H1 (cell line): ENCODE measurements at regions not wholly inside any gene's neighbourhood (a gene's known extent, or its start where the extent isn't known, plus 50 kb on each side); places are given as distances from the start of the nearest gene placed in this dataset.

ENCODE experiments used
- CTCF ChIA-PET: fragments of 300-600 bp; sonication (Branson Sonifier 250); formaldehyde crosslinking; loops from one replicate; lab custom pipeline; 2021; ENCODE audit not compliant: partially characterized antibody; lab: Charles Lee
- POLR2A ChIA-PET: fragments of 300-600 bp; sonication (Branson Sonifier 250); formaldehyde crosslinking; loops from one replicate; lab custom pipeline; 2021; ENCODE audit warnings: inconsistent platforms; ENCODE audit not compliant: partially characterized antibody; lab: Charles Lee
- DNase-seq, 2 experiments: peaks; one replicate each; pipeline versions ENCODE4 v3.0.0 to v3.0.0-alpha.2; 2010 to 2022; ENCODE audit warnings: low spot score in 2 of 2, low read depth in 1 of 2, mixed read lengths in 1 of 2
- FAIRE-seq: peaks from 2 replicates; lab custom pipeline; 2011; peaks lifted over from hg19 to GRCh38; lab: Jason Lieb, UNC
- H2AFZ ChIP-seq: 2 replicates; pipeline ENCODE4 v1.8.1; 2012; ENCODE audit warnings: low read length, inconsistent platforms
- H2AK5ac ChIP-seq: 2 replicates; pipeline ENCODE4 v1.6.1; 2013; ENCODE audit warnings: low read depth, low read length
- H2BK120ac ChIP-seq: replicated peaks from 2 replicates; pipeline ENCODE3; 2013; ENCODE audit warnings: low read depth, low read length, inconsistent platforms
- H2BK12ac ChIP-seq: 2 replicates; pipeline ENCODE4 v1.6.1; 2013; ENCODE audit warnings: low read depth, low read length
- H2BK15ac ChIP-seq: 2 replicates; pipeline ENCODE4 v1.6.1; 2013; ENCODE audit warnings: low read length
- H2BK20ac ChIP-seq: 2 replicates; pipeline ENCODE4 v1.6.1; 2013; ENCODE audit warnings: low read length
- H2BK5ac ChIP-seq: 2 replicates; pipeline ENCODE4 v1.6.1; 2013; ENCODE audit warnings: low read depth, low read length
- H3K14ac ChIP-seq: 2 replicates; pipeline ENCODE4 v1.6.1; 2013; ENCODE audit warnings: inconsistent platforms; ENCODE audit not compliant: insufficient read length
- H3K18ac ChIP-seq: 2 replicates; pipeline ENCODE4 v1.6.1; 2013; ENCODE audit warnings: low read length; ENCODE audit errors: extremely low read depth
- H3K23ac ChIP-seq: 2 replicates; pipeline ENCODE4 v1.6.1; 2013; ENCODE audit warnings: inconsistent platforms; ENCODE audit not compliant: insufficient read length
- H3K23me2 ChIP-seq: 2 replicates; pipeline ENCODE4 v1.6.1; 2013; ENCODE audit warnings: low read depth, low read length
- H3K27ac ChIP-seq: 2 replicates; pipeline ENCODE4 v1.6.1; 2011; ENCODE audit warnings: low read depth, low read length, inconsistent platforms
- H3K27me3 ChIP-seq, 4 experiments: replicated peaks in 1 of 4; 1 replicate in 1 of 4; 2 replicates in 3 of 4; pipeline versions ENCODE4 v1.6.1 to v1.8.1; 2011 to 2013; ENCODE audit warnings: low read length in 3 of 4, mild to moderate bottlenecking in 3 of 4, inconsistent platforms in 2 of 4, mixed read lengths in 2 of 4, moderate library complexity in 1 of 4; ENCODE audit not compliant: control insufficient read depth in 3 of 4, insufficient read depth in 3 of 4; ENCODE audit errors: extremely low read depth in 1 of 4
- H3K36me3 ChIP-seq, 4 experiments: 2 replicates each; pipeline versions ENCODE4 v1.6.1 to v1.8.1; 2011 to 2013; ENCODE audit warnings: mild to moderate bottlenecking in 4 of 4, low read length in 3 of 4, moderate library complexity in 2 of 4, control low read depth in 1 of 4, inconsistent platforms in 1 of 4; ENCODE audit not compliant: insufficient read depth in 4 of 4, control insufficient read depth in 2 of 4
- H3K4ac ChIP-seq: replicated peaks from 2 replicates; pipeline ENCODE3; 2013; ENCODE audit warnings: low read length, low read depth, mixed read lengths, inconsistent platforms; ENCODE audit not compliant: insufficient read length
- H3K4me1 ChIP-seq, 4 experiments: replicated peaks in 1 of 4; 1 replicate in 1 of 4; 2 replicates in 3 of 4; pipeline versions ENCODE4 v1.6.1 to v1.8.1; 2011 to 2013; ENCODE audit warnings: low read length in 3 of 4, inconsistent platforms in 2 of 4, mixed read lengths in 1 of 4; ENCODE audit not compliant: insufficient read depth in 4 of 4, control insufficient read depth in 3 of 4
- H3K4me2 ChIP-seq, 2 experiments: 2 replicates each; pipeline versions ENCODE4 v1.6.1 to v1.8.1; 2011 to 2013; ENCODE audit warnings: low read depth in 2 of 2, low read length in 2 of 2, control low read depth in 1 of 2, inconsistent platforms in 1 of 2, mild to moderate bottlenecking in 1 of 2; ENCODE audit not compliant: insufficient read depth in 1 of 2
- H3K4me3 ChIP-seq, 4 experiments: fragments of 200-600, 300-600 bp in 1 of 4; sonication (generic), shearing (Covaris generic), sonication (Bioruptor Twin) in 1 of 4; 2 replicates each; pipeline versions ENCODE4 v1.5.1 to v1.8.1; 2011 to 2016; ENCODE audit warnings: low read length in 4 of 4, low read depth in 3 of 4, control low read depth in 2 of 4, inconsistent platforms in 2 of 4, mild to moderate bottlenecking in 2 of 4, mixed read lengths in 1 of 4, moderate library complexity in 1 of 4; ENCODE audit not compliant: insufficient read depth in 2 of 4; ENCODE audit errors: extremely low read depth in 1 of 4
- H3K56ac ChIP-seq: replicated peaks from 2 replicates; pipeline ENCODE3; 2013; ENCODE audit warnings: low read depth, mild to moderate bottlenecking, mixed read lengths, low read length, inconsistent platforms; ENCODE audit not compliant: insufficient read length
- H3K79me1 ChIP-seq: 2 replicates; pipeline ENCODE4 v1.6.1; 2013; ENCODE audit warnings: low read depth, low read length, control low read depth
- H3K79me2 ChIP-seq, 2 experiments: 2 replicates each; pipeline versions ENCODE4 v1.6.1 to v1.8.1; 2012 to 2013; ENCODE audit warnings: low read length in 2 of 2, mild to moderate bottlenecking in 2 of 2, inconsistent platforms in 1 of 2; ENCODE audit not compliant: insufficient read depth in 2 of 2, control insufficient read depth in 1 of 2
- H3K9ac ChIP-seq, 4 experiments: replicated peaks in 1 of 4; 1 replicate in 1 of 4; 2 replicates in 3 of 4; pipeline versions ENCODE4 v1.6.1 to v1.8.1; 2011 to 2013; ENCODE audit warnings: low read depth in 3 of 4, low read length in 3 of 4, control low read depth in 2 of 4, mild to moderate bottlenecking in 2 of 4, moderate library complexity in 2 of 4, inconsistent platforms in 1 of 4; ENCODE audit errors: extremely low read depth in 1 of 4
- H3K9me3 ChIP-seq, 2 experiments: 2 replicates each; pipeline versions ENCODE4 v1.6.1 to v1.8.1; 2012 to 2013; ENCODE audit warnings: mild to moderate bottlenecking in 2 of 2, moderate library complexity in 2 of 2, control low read depth in 1 of 2, inconsistent platforms in 1 of 2, low read depth in 1 of 2, low read length in 1 of 2, mixed read lengths in 1 of 2; ENCODE audit not compliant: insufficient read depth in 2 of 2
- H4K20me1 ChIP-seq, 2 experiments: replicated peaks in 1 of 2; 2 replicates each; pipeline versions ENCODE3 to v1.8.1; 2011 to 2013; ENCODE audit warnings: inconsistent platforms in 2 of 2, low read length in 2 of 2, mild to moderate bottlenecking in 1 of 2; ENCODE audit not compliant: insufficient read depth in 2 of 2, control insufficient read depth in 1 of 2
- H4K5ac ChIP-seq: 2 replicates; pipeline ENCODE4 v1.6.1; 2013; ENCODE audit warnings: low read length, low read depth, mixed read lengths, inconsistent platforms; ENCODE audit not compliant: insufficient read length
- H4K8ac ChIP-seq: 2 replicates; pipeline ENCODE4 v1.8.0; 2013; ENCODE audit warnings: mild to moderate bottlenecking, moderate library complexity, low read length, inconsistent platforms; ENCODE audit not compliant: insufficient read depth; ENCODE audit errors: extremely low read depth
- H4K91ac ChIP-seq: replicated peaks from 2 replicates; pipeline ENCODE3; 2013; ENCODE audit warnings: low read length, mixed read lengths, inconsistent platforms; ENCODE audit not compliant: insufficient read length
- BCL11A ChIP-seq, 2 experiments: IDR thresholded peaks; one replicate each; pipeline ENCODE4 v1.6.1; 2011; ENCODE audit warnings: low read depth in 2 of 2, low read length in 2 of 2, mild to moderate bottlenecking in 2 of 2
- GTF2F1 ChIP-seq: IDR thresholded peaks from 2 replicates; pipeline ENCODE4 v1.6.1; 2012; ENCODE audit warnings: low read depth, low read length, improper control_type of control experiment, borderline replicate concordance
- HDAC6 ChIP-seq: IDR thresholded peaks from one replicate; pipeline ENCODE4 v1.7.1; 2012; ENCODE audit warnings: low read depth, mild to moderate bottlenecking, inconsistent platforms, low read length, moderate library complexity
- JUN ChIP-seq: IDR thresholded peaks from 2 replicates; pipeline ENCODE4 v1.6.1; 2011; ENCODE audit warnings: low read depth, mild to moderate bottlenecking, improper control_type of control experiment, low read length
- JUND ChIP-seq: IDR thresholded peaks from 2 replicates; pipeline ENCODE4 v1.6.1; 2011; ENCODE audit warnings: mild to moderate bottlenecking, improper control_type of control experiment, low read length
- KDM4A ChIP-seq: IDR thresholded peaks from one replicate; pipeline ENCODE4 v1.7.1; 2012; ENCODE audit warnings: low read depth, mild to moderate bottlenecking, moderate library complexity, low read length, inconsistent platforms; ENCODE audit not compliant: severe bottlenecking
- RFX5 ChIP-seq: IDR thresholded peaks from 2 replicates; pipeline ENCODE4 v1.6.1; 2011; ENCODE audit warnings: low read depth, low read length, improper control_type of control experiment, borderline replicate concordance
- SIX5 ChIP-seq: IDR thresholded peaks from 2 replicates; pipeline ENCODE4 v1.6.1; 2011; ENCODE audit warnings: mild to moderate bottlenecking, low read depth, low read length
- SUZ12 ChIP-seq: fragments of 200-600 bp; sonication (generic); IDR thresholded peaks from 2 replicates; pipeline ENCODE4 v1.6.1; 2012; ENCODE audit warnings: mild to moderate bottlenecking, inconsistent platforms, low read length, moderate library complexity, mixed read lengths
- TAF1 ChIP-seq: IDR thresholded peaks from 2 replicates; pipeline ENCODE4 v1.6.1; 2011; ENCODE audit warnings: mild to moderate bottlenecking, low read depth, low read length
- TCF12 ChIP-seq: IDR thresholded peaks from 2 replicates; pipeline ENCODE4 v1.6.1; 2011; ENCODE audit warnings: low read depth, mild to moderate bottlenecking, low read length
- WGBS, 2 experiments: shearing (Covaris generic) in 1 of 2; methylation state at CpG; one replicate each; pipeline versions ENCODE4 v1.1.6 to v1.1.7; 2013 to 2015; ENCODE audit warnings: low lambda C conversion rate in 2 of 2, mixed read lengths in 2 of 2, inconsistent platforms in 1 of 2, low coverage in 1 of 2, missing lambda C conversion rate in 1 of 2; ENCODE audit not compliant: insufficient replicate concordance in 2 of 2, insufficient coverage in 1 of 2, insufficient read length in 1 of 2; ENCODE audit errors: extremely low coverage in 1 of 2, missing lambda C conversion rate in 1 of 2; 5-methylcytosine and 5-hydroxymethylcytosine counted together

DNA sequence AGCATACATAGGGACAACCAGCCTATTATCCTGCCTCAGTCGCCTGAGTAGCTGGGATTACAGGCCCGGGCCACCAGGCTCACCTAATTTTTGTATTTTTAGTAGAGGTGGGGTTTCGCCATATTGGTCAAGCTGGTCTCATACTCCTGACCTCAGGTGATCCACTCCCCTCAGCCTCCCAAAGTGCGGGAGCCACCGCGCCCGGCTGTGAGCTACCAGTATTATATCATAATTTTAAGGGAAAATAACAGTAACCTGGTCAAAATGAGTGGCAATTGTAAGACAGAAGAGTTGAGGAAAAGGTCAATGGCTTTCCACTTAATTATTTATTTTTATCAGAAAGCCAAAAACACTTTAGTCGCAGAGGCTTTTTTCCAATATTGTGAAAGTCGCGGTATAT is 652.6 kb upstream of the BCHE start:
- no peaks in the 10 kb centered on the region for H3K36me3 ChIP-seq
- FAIRE-seq = no peak
- ChIA-PET POLR2A (no interaction called here), CTCF (interaction anchor here (0.9 kb wide), 2 partner anchors 73 to 196 kb away, joined by 3 to 4 read pairs; no protein-coding TSS in a partner anchor)
- no peak overlapping the region for H2BK5ac ChIP-seq
- no peaks in the 10 kb centered on the region for H4K20me1 ChIP-seq
- no peaks in the 10 kb centered on the region for H3K27me3 ChIP-seq
- 88% methylated on average over 10 of the region's 10 CpGs; no CpG with 5 or more reads in 1 of the 2 experiments for WGBS, 2 experiments
- H3K18ac ChIP-seq = no peak overlapping the region
- no peak overlapping the region for H4K5ac ChIP-seq
- no peaks in the 10 kb centered on the region for H3K4me1 ChIP-seq
- H3K79me1 ChIP-seq = no peaks in the 10 kb centered on the region
- H2BK12ac ChIP-seq = no peak overlapping the region
- H3K79me2 ChIP-seq = no peaks in the 10 kb centered on the region
- no peaks in the 10 kb centered on the region for H3K23me2 ChIP-seq
- H3K4ac ChIP-seq = no peak overlapping the region
- H2AFZ ChIP-seq = no peak overlapping the region
- H3K27ac ChIP-seq = no peak overlapping the region
- no peak overlapping the region for H3K23ac ChIP-seq
- H2BK120ac ChIP-seq = no peak overlapping the region
- TF ChIP-seq HDAC6 = no peak
- TF ChIP-seq JUND = no peak
- TF ChIP-seq RFX5 = no peak
- no peak for TF ChIP-seq JUN
- no peak for TF ChIP-seq TAF1
- no peak for TF ChIP-seq TCF12
- TF ChIP-seq GTF2F1 = no peak
- no peak for TF ChIP-seq BCL11A (IDR thresholded peaks at IDR 0.05; ENCODE audit: low read depth in 2 of 2, low read length in 2 of 2)
- no peak for TF ChIP-seq SUZ12
- TF ChIP-seq KDM4A = no peak
- no peak for TF ChIP-seq SIX5
- TF ChIP-seq, all 59 proteins: peak for 0
- Histone ChIP-seq H3K9me3 (no peaks in the 10 kb centered on the region), H3K14ac (no peak overlapping the region), H4K91ac (no peak overlapping the region), H3K56ac (no peak overlapping the region), H3K9ac (no peak overlapping the region), H2BK20ac (no peak overlapping the region), H4K8ac (no peak overlapping the region), H3K4me3 (no peak overlapping the region), H3K4me2 (no peak overlapping the region), H2BK15ac (no peak overlapping the region), H2AK5ac (no peak overlapping the region)
- no peak for DNase-seq
